ENCODE measurements at regions not wholly inside any gene's neighbourhood (a gene's known extent, or its start where the extent isn't known, plus 50 kb on each side); places are given as distances from the start of the nearest gene placed in this dataset.

GRCh38 chr3:24645047-24645446, 150.4 kb upstream of the THRB start:
- TF ChIP-seq CTCF (IDR thresholded peaks at IDR 0.05; ENCODE audit: insufficient read depth, low read length) (no peak), POLR2AphosphoS5 (IDR thresholded peaks at IDR 0.05; ENCODE audit: low read depth) (no peak), REST (IDR thresholded peaks at IDR 0.05; ENCODE audit: insufficient replicate concordance, low read depth) (no peak), GABPA (IDR thresholded peaks at IDR 0.05; ENCODE audit: low read depth) (no peak), SPI1 (IDR thresholded peaks at IDR 0.05; ENCODE audit: borderline replicate concordance, low read depth) (no peak)
